Smooth muscle cell of the brain vasculature (primary cell): ENCODE measurements at regions not wholly inside any gene's neighbourhood (a gene's known extent, or its start where the extent isn't known, plus 50 kb on each side); places are given as distances from the start of the nearest gene placed in this dataset.

Experiments used
- DNase-seq: peaks from one replicate; pipeline ENCODE4 v3.0.0-alpha.2; 2012; ENCODE audit warnings: low read depth, low spot score

DNA sequence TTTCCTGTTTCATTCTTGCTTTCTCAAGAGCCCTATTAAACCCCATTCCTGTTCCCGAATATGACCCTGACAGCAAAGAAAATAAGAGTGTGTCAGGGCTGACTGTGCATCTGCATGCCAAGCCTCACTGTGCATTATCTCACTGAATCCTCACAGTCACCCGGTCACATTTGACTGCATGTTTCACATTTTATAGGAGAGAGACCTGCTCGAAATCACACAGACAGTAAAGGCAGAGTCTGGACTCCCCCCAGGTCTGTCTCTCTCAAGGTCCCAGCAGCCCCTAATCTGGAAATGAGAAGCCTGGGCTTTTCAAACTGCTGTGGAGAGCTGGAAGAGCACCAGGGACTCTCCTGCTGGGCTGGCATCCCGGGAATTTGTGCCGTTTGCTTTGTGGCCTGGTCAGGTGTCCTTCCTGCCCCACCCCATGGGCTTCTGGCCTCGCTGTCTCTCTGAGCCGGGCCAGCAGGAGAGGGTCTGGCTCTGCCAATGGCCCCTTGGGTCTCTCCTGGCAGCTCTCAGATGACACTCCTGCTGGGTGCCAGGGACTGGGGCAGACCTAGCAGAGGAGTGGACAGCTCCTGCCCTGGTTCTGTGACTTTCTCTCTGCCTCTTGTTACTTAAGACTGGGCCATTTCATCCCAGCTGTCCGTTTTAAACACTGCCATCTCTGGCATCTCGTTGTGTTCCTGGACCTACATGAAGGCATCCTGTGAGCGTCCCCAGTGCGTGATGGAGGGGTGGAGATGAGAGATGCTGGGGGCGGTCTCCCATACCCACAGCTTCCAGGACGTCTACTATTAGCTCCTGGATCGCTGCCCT is 173.6 kb downstream of the ARHGAP12 start:
- DNase-seq, result no peak

DNA sequence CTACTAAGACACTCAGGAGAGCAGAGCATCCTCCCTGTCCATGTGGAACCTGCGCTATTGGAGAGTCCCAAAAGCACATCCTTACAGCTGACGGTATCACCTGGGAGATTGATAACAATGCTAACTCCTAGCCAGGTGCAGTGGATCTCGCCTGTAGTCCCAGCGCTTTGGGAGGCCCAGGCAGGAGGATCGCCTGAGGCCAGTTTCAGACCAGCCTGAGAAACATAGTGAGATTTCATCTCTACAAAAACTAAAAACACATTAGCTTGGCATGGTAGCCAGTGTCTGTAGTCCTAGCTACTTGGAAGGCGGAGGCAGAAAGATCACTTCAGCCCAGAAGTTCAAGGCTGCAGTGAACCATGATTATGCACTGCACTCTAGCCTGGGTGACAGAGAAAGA is 174.9 kb downstream of the ARHGAP12 start:
- DNase-seq, result no peak

GRCh38 chr10:31752170-31752569 is 176.5 kb downstream of the ARHGAP12 start:
- no peak for DNase-seq

- DNase-seq, result no peak
Measured at GRCh38 chr10:31751738-31752080, 176.9 kb downstream of the ARHGAP12 start.

DNA sequence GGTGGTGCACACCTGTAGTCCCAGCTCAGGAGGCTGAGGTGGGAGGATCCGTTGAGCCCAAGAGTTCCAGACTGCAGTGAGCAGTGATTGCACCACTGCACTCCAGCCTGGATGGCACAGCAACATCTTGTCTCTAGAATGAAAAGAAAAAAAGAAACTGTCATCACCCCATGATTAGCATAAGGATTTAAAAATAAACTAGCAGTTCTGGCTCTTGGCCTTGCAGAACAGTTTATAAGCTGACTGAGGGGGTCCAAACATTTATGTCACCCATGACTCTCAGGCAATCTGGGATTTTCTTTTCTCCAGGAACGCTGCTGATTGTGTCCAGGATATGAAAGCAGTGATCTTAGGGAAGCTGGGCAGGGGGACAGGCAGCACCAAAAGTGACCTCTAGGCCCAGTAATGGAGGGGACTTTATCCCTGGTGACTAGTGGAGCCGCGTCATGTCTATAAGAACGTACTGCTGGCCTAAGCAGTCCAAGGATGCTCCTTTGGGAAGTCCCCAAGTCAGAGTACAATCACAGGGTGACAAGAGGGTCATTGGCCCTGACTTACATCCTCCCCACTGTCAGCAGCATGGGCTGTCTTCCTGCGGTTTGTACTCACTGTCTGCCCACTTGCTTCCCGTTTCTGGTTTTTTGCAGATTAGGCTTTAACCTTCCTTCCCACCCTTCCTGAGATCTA is 177.4 kb downstream of the ARHGAP12 start:
- no peak for DNase-seq

GRCh38 chr10:31749981-31750840 is 178.4 kb downstream of the ARHGAP12 start:
- DNase-seq, result no peak

GRCh38 chr10:31749301-31749700 is 179.3 kb downstream of the ARHGAP12 start:
- no peak for DNase-seq

GRCh38 chr10:31745612-31746376 is 182.8 kb downstream of the ARHGAP12 start:
- no peak for DNase-seq

DNA sequence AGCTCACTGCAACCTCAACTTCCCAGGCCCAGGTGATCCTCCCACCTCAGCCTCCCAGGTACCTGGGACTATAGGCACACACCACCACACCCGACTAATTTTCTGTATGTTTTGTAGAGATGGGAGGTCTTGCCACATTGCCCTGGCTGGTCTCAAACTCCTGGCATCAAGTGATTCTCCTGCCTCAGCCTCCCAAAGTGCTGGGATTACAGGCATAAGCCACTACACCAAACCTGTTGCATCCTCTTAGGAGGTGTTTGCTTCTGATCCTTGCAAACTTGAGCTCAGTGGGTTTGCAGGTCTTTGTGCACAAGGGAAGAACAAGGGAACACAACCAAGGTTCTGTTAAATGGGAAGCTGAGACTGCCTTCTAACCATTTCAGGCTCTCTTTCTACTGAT is 184.6 kb downstream of the ARHGAP12 start:
- no peak for DNase-seq

DNA sequence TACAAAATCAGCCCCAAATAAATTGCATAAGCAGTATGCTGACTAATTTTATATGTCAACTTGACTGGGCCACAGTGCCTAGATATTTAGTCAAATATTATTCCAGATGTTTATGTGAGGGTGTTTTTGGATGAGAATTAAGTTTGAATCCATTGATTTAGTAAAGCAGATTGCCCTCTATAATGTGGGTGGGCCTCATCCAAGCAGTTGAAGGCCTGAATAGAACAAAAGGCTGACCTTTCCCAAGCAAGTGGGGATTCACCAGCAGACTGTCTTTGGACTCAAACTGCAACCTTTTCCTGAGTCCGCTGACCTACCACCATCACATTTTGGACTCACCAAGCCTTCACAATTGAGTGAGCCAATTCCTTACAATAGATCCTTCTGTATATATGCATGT is 186.4 kb downstream of the ARHGAP12 start:
- no peak for DNase-seq

DNA sequence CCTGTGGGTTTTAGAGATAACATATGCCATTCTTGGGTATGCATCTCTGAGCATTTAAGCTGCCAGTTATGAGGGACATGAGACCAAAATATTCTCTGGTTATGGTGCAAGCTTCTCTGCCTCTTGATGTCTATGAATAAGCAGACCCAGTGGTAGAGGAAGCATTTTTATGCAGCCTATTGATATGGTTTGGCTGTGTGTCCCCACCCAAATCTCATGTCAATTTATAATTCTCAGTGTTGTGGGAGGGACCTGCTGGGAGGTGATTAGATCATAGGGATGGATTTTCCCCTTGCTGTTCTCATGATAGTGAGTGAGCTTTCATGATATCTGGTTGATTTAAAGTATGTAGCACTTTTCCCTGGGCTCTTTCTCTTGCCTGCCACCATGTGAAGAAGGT is 187.2 kb downstream of the ARHGAP12 start:
- no peak for DNase-seq

DNA sequence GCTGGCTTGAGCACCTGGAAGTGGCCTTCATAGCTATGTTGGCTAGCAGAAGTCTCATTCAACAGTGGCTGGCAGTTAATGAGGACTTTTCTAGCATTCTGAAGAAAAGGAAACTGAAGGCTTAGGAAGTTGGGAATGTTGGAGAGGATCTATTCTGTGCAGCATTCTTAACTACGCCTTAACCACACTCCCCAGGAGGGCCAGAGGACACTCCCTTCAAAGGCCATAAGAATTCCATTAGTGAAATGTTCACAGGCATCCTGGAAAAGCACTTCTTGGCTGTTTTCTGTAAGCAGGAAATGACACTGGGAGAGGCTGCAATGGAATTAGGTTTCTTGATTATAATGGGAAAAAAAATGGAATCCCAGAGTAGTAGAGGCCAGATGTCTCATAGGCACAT is 188.9 kb downstream of the ARHGAP12 start:
- DNase-seq, result no peak

GRCh38 chr10:31739146-31739545 is 189.5 kb downstream of the ARHGAP12 start:
- DNase-seq, result no peak

DNA sequence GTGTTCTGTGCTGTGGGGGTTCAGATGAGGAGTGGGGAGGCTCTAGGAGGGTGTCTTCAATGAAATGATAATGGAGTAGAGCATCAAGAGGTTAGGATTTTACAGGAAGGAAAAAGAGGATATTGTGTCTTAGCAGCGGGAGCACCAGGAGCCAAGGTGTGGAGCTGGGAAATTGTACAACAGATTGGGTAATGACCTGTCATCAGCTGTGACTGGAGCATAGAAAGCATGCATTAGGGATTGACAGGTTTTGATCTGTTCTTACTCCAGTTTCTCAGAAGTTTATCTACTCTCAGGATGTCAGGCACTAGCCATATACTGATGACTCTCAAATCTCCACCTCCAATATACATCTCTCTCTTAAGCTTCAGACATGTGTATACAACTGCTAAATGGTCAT is 196.9 kb downstream of the ARHGAP12 start:
- DNase-seq, result no peak

DNA sequence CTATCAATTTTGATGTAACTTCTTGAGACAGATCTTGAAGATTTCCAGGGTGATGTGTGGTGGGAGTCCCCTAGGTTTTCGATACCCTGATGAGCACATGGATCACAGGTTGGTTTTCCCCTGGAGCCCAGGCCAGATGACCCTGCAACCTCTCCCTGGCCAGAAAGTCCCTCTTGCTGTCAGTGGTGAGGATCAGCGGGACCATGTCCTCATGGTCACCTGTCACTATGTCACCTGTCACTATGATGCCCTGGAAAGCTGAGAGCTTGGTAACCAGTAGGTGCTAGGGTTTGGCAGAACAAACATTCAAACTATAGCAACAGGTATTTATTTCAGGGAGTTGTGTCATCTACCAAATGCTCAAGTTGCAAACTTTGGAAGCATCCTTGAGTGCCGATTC is 197.9 kb downstream of the ARHGAP12 start:
- DNase-seq, result no peak

GRCh38 chr10:31728698-31729224 is 199.9 kb downstream of the ARHGAP12 start:
- DNase-seq, result no peak

DNA sequence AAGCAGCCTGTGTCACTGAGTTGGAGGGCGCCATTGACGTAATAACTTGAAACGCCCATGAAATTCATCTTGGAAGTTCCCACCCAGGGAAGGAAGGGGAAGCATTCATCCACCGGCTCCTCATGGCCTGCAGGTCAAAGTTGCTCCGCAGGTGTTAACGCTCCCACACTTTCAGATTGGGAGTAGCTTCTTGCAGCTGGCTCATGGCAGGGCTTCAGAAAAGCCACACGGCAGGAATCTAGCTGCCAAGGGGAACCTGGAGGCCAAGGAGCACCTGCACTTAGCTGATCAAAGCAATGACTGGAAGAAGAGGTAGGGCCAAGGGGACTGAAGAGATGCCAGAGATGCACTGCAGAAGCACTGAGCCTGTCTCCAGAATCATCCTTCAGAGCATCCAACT is 203.2 kb downstream of the ARHGAP12 start:
- DNase-seq, result no peak

DNA sequence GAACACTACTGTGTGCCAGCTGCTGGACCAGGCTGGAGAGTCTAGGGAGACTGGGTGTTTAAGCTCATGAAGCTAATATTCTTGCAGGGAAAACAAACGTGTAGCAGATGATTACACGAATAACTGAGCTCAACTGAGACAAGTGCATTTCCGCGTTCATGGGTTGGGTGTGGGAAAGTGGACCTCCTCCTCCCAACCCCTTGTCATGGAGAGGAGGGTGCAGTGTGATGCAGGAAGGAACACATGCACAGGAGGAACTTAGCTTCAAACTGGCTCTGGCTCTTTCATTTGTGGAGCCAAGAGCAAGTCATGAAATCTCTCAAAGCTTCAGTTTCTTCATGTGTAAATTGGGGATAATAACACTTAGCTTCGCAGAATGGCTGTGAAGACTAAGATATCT is 204.3 kb downstream of the ARHGAP12 start:
- no peak for DNase-seq

DNA sequence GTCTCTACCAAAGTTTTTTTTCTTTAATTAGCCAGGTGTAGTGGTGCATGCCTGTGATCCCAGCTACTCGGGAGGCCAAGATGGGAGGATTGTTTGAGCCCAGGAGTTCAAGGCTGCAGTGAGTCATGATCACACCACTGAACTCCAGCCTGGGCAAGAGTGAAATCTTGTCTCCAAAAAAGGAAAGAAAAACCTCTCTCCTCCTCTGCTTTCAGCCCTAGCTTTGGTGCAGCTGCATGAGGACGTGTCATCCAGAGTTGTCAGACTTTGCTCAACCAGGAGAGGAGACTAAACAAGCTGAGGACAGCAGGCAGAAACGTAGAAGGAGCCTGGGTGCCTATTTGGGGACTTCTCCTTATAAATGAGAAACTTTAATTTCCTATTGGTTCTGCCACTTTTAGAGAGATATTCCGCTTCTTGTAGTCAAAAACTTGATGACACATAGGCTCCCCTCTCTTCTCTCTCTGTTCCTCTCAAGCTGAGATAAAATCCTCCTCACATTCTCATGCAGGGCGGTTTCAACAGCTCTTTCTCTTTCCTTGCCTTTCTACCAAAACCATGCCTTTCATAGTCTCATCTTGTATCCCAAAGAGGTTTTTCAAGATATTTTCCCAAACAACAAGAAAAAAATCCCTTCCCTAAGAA is 205.4 kb downstream of the ARHGAP12 start:
- no peak for DNase-seq

- DNase-seq, result no peak
Measured at GRCh38 chr10:31721096-31721495, 207.5 kb downstream of the ARHGAP12 start.

DNA sequence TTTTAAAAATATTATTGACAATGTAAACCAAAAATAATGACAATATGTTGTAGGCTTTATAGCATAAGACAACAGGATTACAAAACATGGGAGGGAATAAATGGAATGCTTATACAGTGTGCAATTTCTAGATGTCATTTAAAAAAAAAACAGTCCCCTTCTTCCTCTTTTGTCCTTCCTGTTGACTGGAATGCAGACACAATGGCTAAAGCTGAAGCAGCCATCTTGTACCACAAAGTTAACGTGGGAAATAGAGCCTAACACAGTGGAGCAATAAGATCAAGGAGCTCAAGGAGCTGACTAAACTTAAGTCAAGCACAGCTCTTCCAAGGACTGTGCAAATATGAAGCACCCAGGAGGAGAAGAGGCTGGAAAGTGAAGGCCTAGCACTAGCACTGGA is 208.1 kb downstream of the ARHGAP12 start:
- no peak for DNase-seq
